ENCODE measurements at regions not wholly inside any gene's neighbourhood (a gene's known extent, or its start where the extent isn't known, plus 50 kb on each side); places are given as distances from the start of the nearest gene placed in this dataset.

GRCh38 chr5:24364711-24365110 lies 280.1 kb downstream of the CDH10 start:
- TF ChIP-seq MAX (IDR thresholded peaks at IDR 0.05) (no peak), NFIC (IDR thresholded peaks at IDR 0.05) (no peak), EP300 (IDR thresholded peaks at IDR 0.05; ENCODE audit: borderline replicate concordance) (no peak), EGR1 (IDR thresholded peaks at IDR 0.05) (no peak), YY1 (IDR thresholded peaks at IDR 0.05; ENCODE audit: low read depth) (no peak), FOXM1 (IDR thresholded peaks at IDR 0.05; ENCODE audit: borderline replicate concordance, low read depth) (no peak), RAD21 (IDR thresholded peaks at IDR 0.05; ENCODE audit: low read depth) (no peak), USF1 (IDR thresholded peaks at IDR 0.05) (no peak), TCF12 (IDR thresholded peaks at IDR 0.05; ENCODE audit: low read depth) (no peak), REST (IDR thresholded peaks at IDR 0.05; ENCODE audit: low read depth) (no peak)
